ENCODE measurements at regions not wholly inside any gene's neighbourhood (a gene's known extent, or its start where the extent isn't known, plus 50 kb on each side); places are given as distances from the start of the nearest gene placed in this dataset.

GRCh38 chr3:10721101-10721500, 94.9 kb upstream of the SLC6A11 start:
- peaks cover 8 to 24% of the 10 kb centered on the region in 2 donors for H3K27me3 Mint-ChIP-seq
- POLR2A ChIA-PET: no interaction called here
- H3K4me1 Mint-ChIP-seq: no peaks in the 10 kb centered on the region
- H3K27ac Mint-ChIP-seq: no peak overlapping the region
- Histone ChIP-seq H3K36me3 (ENCODE audit: insufficient read depth, low read length) (no peaks in the 10 kb centered on the region), H3K9me3 (ENCODE audit: low read length) (no peaks in the 10 kb centered on the region), H3K27ac (ENCODE audit: low read depth, low read length) (no peak overlapping the region), H3K4me1 (ENCODE audit: insufficient read depth, low read length) (no peaks in the 10 kb centered on the region), H3K4me3 (ENCODE audit: low read length) (no peak overlapping the region), H3K27me3 (ENCODE audit: insufficient read depth, low read length, poor library complexity, severe bottlenecking) (no peaks in the 10 kb centered on the region)
- no peak for DNase-seq
- no peaks in the 10 kb centered on the region for H3K9me3 Mint-ChIP-seq
- H3K36me3 Mint-ChIP-seq: no peaks in the 10 kb centered on the region
- no peak overlapping the region for H3K4me3 Mint-ChIP-seq
- CTCF ChIA-PET: no interaction called here

GRCh38 chr3:10722911-10723310, 93.1 kb upstream of the SLC6A11 start:
- H3K27ac ChIP-seq (ENCODE audit: low read depth, low read length): no peak overlapping the region
- no peak overlapping the region for H3K4me3 ChIP-seq (ENCODE audit: low read length)
- no peak overlapping the region for H3K4me3 Mint-ChIP-seq
- ChIA-PET POLR2A (no interaction called here), CTCF (no interaction called here)
- H3K9me3 ChIP-seq (ENCODE audit: low read length): no peaks in the 10 kb centered on the region
- H3K27me3 ChIP-seq (ENCODE audit: insufficient read depth, low read length, poor library complexity, severe bottlenecking): no peaks in the 10 kb centered on the region
- H3K36me3 ChIP-seq (ENCODE audit: insufficient read depth, low read length): no peaks in the 10 kb centered on the region
- no peak for DNase-seq
- no peaks in the 10 kb centered on the region for H3K9me3 Mint-ChIP-seq
- peaks cover 10 to 25% of the 10 kb centered on the region in 2 donors for H3K27me3 Mint-ChIP-seq
- no peaks in the 10 kb centered on the region for H3K4me1 Mint-ChIP-seq
- H3K4me1 ChIP-seq (ENCODE audit: insufficient read depth, low read length): no peaks in the 10 kb centered on the region
- no peak overlapping the region for H3K27ac Mint-ChIP-seq
- no peaks in the 10 kb centered on the region for H3K36me3 Mint-ChIP-seq

- CTCF ChIA-PET: interaction anchor here (1.6 kb wide), 1 partner anchor 35 kb away, joined by 3 read pairs; no protein-coding TSS in a partner anchor
- Mint-ChIP-seq H3K27me3 (peaks cover 12 to 29% of the 10 kb centered on the region in 2 donors), H3K4me1 (no peaks in the 10 kb centered on the region), H3K27ac (no peak overlapping the region), H3K4me3 (no peak overlapping the region), H3K9me3 (peaks cover 0 to 1% (median 0%) of the 10 kb centered on the region in 5 donors), H3K36me3 (peaks cover 0 to under 1% (median 0%) of the 10 kb centered on the region in 3 donors)
- H3K27me3 ChIP-seq (ENCODE audit: insufficient read depth, low read length, poor library complexity, severe bottlenecking): no peaks in the 10 kb centered on the region
- no peak overlapping the region for H3K27ac ChIP-seq (ENCODE audit: low read depth, low read length)
- no peak overlapping the region for H3K4me3 ChIP-seq (ENCODE audit: low read length)
- no peaks in the 10 kb centered on the region for H3K9me3 ChIP-seq (ENCODE audit: low read length)
- no peaks in the 10 kb centered on the region for H3K36me3 ChIP-seq (ENCODE audit: insufficient read depth, low read length)
- DNase-seq: no peak
- no peaks in the 10 kb centered on the region for H3K4me1 ChIP-seq (ENCODE audit: insufficient read depth, low read length)
- POLR2A ChIA-PET: no interaction called here
Measured at GRCh38 chr3:10723991-10724390, 92.0 kb upstream of the SLC6A11 start.

- Histone ChIP-seq H3K9me3 (ENCODE audit: low read length) (no peaks in the 10 kb centered on the region), H3K4me1 (ENCODE audit: insufficient read depth, low read length) (no peaks in the 10 kb centered on the region), H3K36me3 (ENCODE audit: insufficient read depth, low read length) (no peaks in the 10 kb centered on the region), H3K27me3 (ENCODE audit: insufficient read depth, low read length, poor library complexity, severe bottlenecking) (no peaks in the 10 kb centered on the region), H3K4me3 (ENCODE audit: low read length) (no peak overlapping the region), H3K27ac (ENCODE audit: low read depth, low read length) (no peak overlapping the region)
- Mint-ChIP-seq H3K36me3 (peaks cover 0 to 2% (median 0%) of the 10 kb centered on the region in 3 donors), H3K4me3 (no peak overlapping the region), H3K27me3 (peaks cover 20 to 40% of the 10 kb centered on the region in 2 donors), H3K4me1 (no peaks in the 10 kb centered on the region), H3K27ac (no peak overlapping the region), H3K9me3 (peaks cover 0 to 3% (median 0%) of the 10 kb centered on the region in 5 donors)
- ChIA-PET POLR2A (no interaction called here), CTCF (interaction anchor here (1.6 kb wide), 1 partner anchor 34 kb away, joined by 3 read pairs; no protein-coding TSS in a partner anchor)
- DNase-seq: no peak
Measured at GRCh38 chr3:10725067-10725466, 91.0 kb upstream of the SLC6A11 start.

GRCh38 chr3:10725846-10726245, 90.2 kb upstream of the SLC6A11 start:
- H3K4me3 ChIP-seq (ENCODE audit: low read length): no peak overlapping the region
- no peak overlapping the region for H3K27ac ChIP-seq (ENCODE audit: low read depth, low read length)
- no peak for DNase-seq
- no peaks in the 10 kb centered on the region for H3K4me1 Mint-ChIP-seq
- H3K36me3 Mint-ChIP-seq: peaks cover 0 to 2% (median 0%) of the 10 kb centered on the region in 3 donors
- H3K27me3 ChIP-seq (ENCODE audit: insufficient read depth, low read length, poor library complexity, severe bottlenecking): no peaks in the 10 kb centered on the region
- no peaks in the 10 kb centered on the region for H3K4me1 ChIP-seq (ENCODE audit: insufficient read depth, low read length)
- H3K27ac Mint-ChIP-seq: no peak overlapping the region
- no peaks in the 10 kb centered on the region for H3K9me3 ChIP-seq (ENCODE audit: low read length)
- H3K4me3 Mint-ChIP-seq: no peak overlapping the region
- H3K27me3 Mint-ChIP-seq: peaks cover 24 to 41% of the 10 kb centered on the region in 2 donors
- H3K9me3 Mint-ChIP-seq: peaks cover 0 to 3% (median 0%) of the 10 kb centered on the region in 5 donors
- no peaks in the 10 kb centered on the region for H3K36me3 ChIP-seq (ENCODE audit: insufficient read depth, low read length)
- ChIA-PET CTCF (no interaction called here), POLR2A (no interaction called here)

- H3K4me1 Mint-ChIP-seq: no peaks in the 10 kb centered on the region
- H3K27ac ChIP-seq (ENCODE audit: low read depth, low read length): no peak overlapping the region
- H3K27me3 ChIP-seq (ENCODE audit: insufficient read depth, low read length, poor library complexity, severe bottlenecking): no peaks in the 10 kb centered on the region
- no peaks in the 10 kb centered on the region for H3K36me3 ChIP-seq (ENCODE audit: insufficient read depth, low read length)
- POLR2A ChIA-PET: no interaction called here
- H3K27me3 Mint-ChIP-seq: peaks cover 27 to 45% of the 10 kb centered on the region in 2 donors
- H3K36me3 Mint-ChIP-seq: peaks cover 0 to 2% (median 0%) of the 10 kb centered on the region in 3 donors
- no peak overlapping the region for H3K4me3 ChIP-seq (ENCODE audit: low read length)
- H3K9me3 ChIP-seq (ENCODE audit: low read length): no peaks in the 10 kb centered on the region
- CTCF ChIA-PET: no interaction called here
- no peak overlapping the region for H3K4me3 Mint-ChIP-seq
- no peak overlapping the region for H3K27ac Mint-ChIP-seq
- no peaks in the 10 kb centered on the region for H3K4me1 ChIP-seq (ENCODE audit: insufficient read depth, low read length)
- no peak for DNase-seq
- peaks cover 2 to 7% (median 5%) of the 10 kb centered on the region in 5 donors for H3K9me3 Mint-ChIP-seq
Measured at GRCh38 chr3:10726787-10727186, 89.2 kb upstream of the SLC6A11 start.

GRCh38 chr3:10729439-10729838, 86.6 kb upstream of the SLC6A11 start:
- Mint-ChIP-seq H3K9me3 (peaks cover 17 to 29% (median 23%) of the 10 kb centered on the region in 5 donors), H3K27ac (no peak overlapping the region), H3K36me3 (peaks cover 0 to 2% (median 0%) of the 10 kb centered on the region in 3 donors), H3K4me1 (no peaks in the 10 kb centered on the region), H3K27me3 (peaks cover 26 to 34% of the 10 kb centered on the region in 2 donors), H3K4me3 (no peak overlapping the region)
- H3K4me3 ChIP-seq (ENCODE audit: low read length): no peak overlapping the region
- no peaks in the 10 kb centered on the region for H3K27me3 ChIP-seq (ENCODE audit: insufficient read depth, low read length, poor library complexity, severe bottlenecking)
- peaks cover 10% of the 10 kb centered on the region for H3K9me3 ChIP-seq (ENCODE audit: low read length)
- no peaks in the 10 kb centered on the region for H3K4me1 ChIP-seq (ENCODE audit: insufficient read depth, low read length)
- no peak overlapping the region for H3K27ac ChIP-seq (ENCODE audit: low read depth, low read length)
- CTCF ChIA-PET: interaction anchor here (2.4 kb wide), 1 partner anchor 9 kb away, joined by 14 read pairs; no protein-coding TSS in a partner anchor
- DNase-seq: no peak
- POLR2A ChIA-PET: no interaction called here
- H3K36me3 ChIP-seq (ENCODE audit: insufficient read depth, low read length): no peaks in the 10 kb centered on the region

GRCh38 chr3:10732292-10732691, 83.7 kb upstream of the SLC6A11 start:
- CTCF ChIA-PET: no interaction called here
- Histone ChIP-seq H3K27ac (ENCODE audit: low read depth, low read length) (no peak overlapping the region), H3K36me3 (ENCODE audit: insufficient read depth, low read length) (no peaks in the 10 kb centered on the region), H3K4me1 (ENCODE audit: insufficient read depth, low read length) (no peaks in the 10 kb centered on the region), H3K27me3 (ENCODE audit: insufficient read depth, low read length, poor library complexity, severe bottlenecking) (peaks cover 4% of the 10 kb centered on the region), H3K4me3 (ENCODE audit: low read length) (no peak overlapping the region), H3K9me3 (ENCODE audit: low read length) (peaks cover 10% of the 10 kb centered on the region)
- Mint-ChIP-seq H3K27me3 (peaks cover 24 to 50% of the 10 kb centered on the region in 2 donors), H3K36me3 (peaks cover 0 to 2% (median 0%) of the 10 kb centered on the region in 3 donors), H3K4me1 (no peaks in the 10 kb centered on the region), H3K4me3 (no peak overlapping the region), H3K9me3 (peaks cover 17 to 31% (median 23%) of the 10 kb centered on the region in 5 donors), H3K27ac (no peak overlapping the region)
- no peak for DNase-seq
- POLR2A ChIA-PET: no interaction called here

Data from CD8-positive, alpha-beta memory T cell (primary cell).